Mesenchymal stem cell (in vitro differentiated cells and primary cell): ENCODE measurements at regions not wholly inside any gene's neighbourhood (a gene's known extent, or its start where the extent isn't known, plus 50 kb on each side); places are given as distances from the start of the nearest gene placed in this dataset.

Experiments
- DNase-seq: peaks from one replicate; pipeline ENCODE4 v3.0.0-alpha.2; 2013
- H2AFZ ChIP-seq: one replicate; pipeline ENCODE4 v1.6.1; 2013; ENCODE audit warnings: low read depth, mild to moderate bottlenecking, control low read depth, inconsistent platforms, low read length, moderate library complexity
- H2AK5ac ChIP-seq: 2 replicates; pipeline ENCODE4 v1.6.1; 2013; ENCODE audit warnings: low read length, moderate library complexity, mild to moderate bottlenecking, inconsistent platforms; ENCODE audit not compliant: severe bottlenecking
- H2BK120ac ChIP-seq: one replicate; pipeline ENCODE4 v1.6.1; 2013; ENCODE audit warnings: low read depth, mild to moderate bottlenecking, inconsistent platforms, low read length, moderate library complexity
- H2BK12ac ChIP-seq, 2 experiments: one replicate each; pipeline ENCODE4 v1.6.1; 2013; ENCODE audit warnings: inconsistent platforms in 2 of 2, low read length in 2 of 2, mild to moderate bottlenecking in 2 of 2, moderate library complexity in 2 of 2, control low read depth in 1 of 2
- H2BK15ac ChIP-seq: one replicate; pipeline ENCODE4 v1.6.1; 2013; ENCODE audit warnings: mild to moderate bottlenecking, low read depth, inconsistent platforms; ENCODE audit not compliant: poor library complexity, severe bottlenecking
- H2BK5ac ChIP-seq: 2 replicates; pipeline ENCODE4 v1.6.1; 2013; ENCODE audit warnings: low read depth, mild to moderate bottlenecking, low read length, control low read depth, inconsistent platforms; ENCODE audit not compliant: poor library complexity, severe bottlenecking
- H3K14ac ChIP-seq, 2 experiments: one replicate each; pipeline ENCODE4 v1.6.1; 2013; ENCODE audit warnings: inconsistent platforms in 2 of 2, low read length in 2 of 2, control low read depth in 1 of 2, mild to moderate bottlenecking in 1 of 2, moderate library complexity in 1 of 2
- H3K18ac ChIP-seq, 2 experiments: one replicate each; pipeline ENCODE4 v1.6.1; 2013; ENCODE audit warnings: inconsistent platforms in 2 of 2, low read length in 2 of 2, control low read depth in 1 of 2, low read depth in 1 of 2, mild to moderate bottlenecking in 1 of 2
- H3K23ac ChIP-seq, 2 experiments: one replicate each; pipeline ENCODE4 v1.6.1; 2013; ENCODE audit warnings: inconsistent platforms in 2 of 2, low read length in 2 of 2, mild to moderate bottlenecking in 2 of 2, moderate library complexity in 2 of 2, control low read depth in 1 of 2
- H3K27ac ChIP-seq: 2 replicates; pipeline ENCODE4 v1.5.1; 2013; ENCODE audit warnings: mild to moderate bottlenecking, moderate library complexity, low read length, control low read depth, inconsistent platforms; ENCODE audit not compliant: poor library complexity, severe bottlenecking
- H3K27me3 ChIP-seq, 2 experiments: 2 replicates each; pipeline versions ENCODE4 v1.6.1 to v1.7.0; 2013; ENCODE audit warnings: low read length in 2 of 2, mild to moderate bottlenecking in 2 of 2, moderate library complexity in 2 of 2, control low read depth in 1 of 2, inconsistent platforms in 1 of 2; ENCODE audit not compliant: control insufficient read depth in 1 of 2, insufficient read depth in 1 of 2
- H3K36me3 ChIP-seq, 2 experiments: 2 replicates each; pipeline versions ENCODE4 v1.6.1 to v1.7.0; 2013; ENCODE audit warnings: low read length in 2 of 2, control low read depth in 1 of 2, inconsistent platforms in 1 of 2, low read depth in 1 of 2, mild to moderate bottlenecking in 1 of 2; ENCODE audit not compliant: insufficient read depth in 2 of 2, control insufficient read depth in 1 of 2
- H3K4ac ChIP-seq, 2 experiments: one replicate each; pipeline ENCODE4 v1.6.1; 2013; ENCODE audit warnings: inconsistent platforms in 2 of 2, low read length in 2 of 2, mild to moderate bottlenecking in 2 of 2, moderate library complexity in 2 of 2, control low read depth in 1 of 2, low read depth in 1 of 2
- H3K4me1 ChIP-seq: 2 replicates; pipeline ENCODE4 v1.6.1; 2013; ENCODE audit warnings: low read depth, low read length, control low read depth; ENCODE audit not compliant: control insufficient read depth, insufficient read depth
- H3K4me2 ChIP-seq: 2 replicates; pipeline ENCODE4 v1.6.1; 2013; ENCODE audit warnings: low read length, mild to moderate bottlenecking, inconsistent platforms; ENCODE audit not compliant: poor library complexity, severe bottlenecking
- H3K4me3 ChIP-seq, 2 experiments: 2 replicates each; pipeline versions ENCODE4 v1.5.1 to v1.7.0; 2013; ENCODE audit warnings: low read length in 2 of 2, mild to moderate bottlenecking in 2 of 2, control low read depth in 1 of 2, low read depth in 1 of 2; ENCODE audit not compliant: insufficient read depth in 1 of 2
- H3K79me1 ChIP-seq: replicated peaks from 2 replicates; pipeline ENCODE4 v1.6.1; 2013; ENCODE audit warnings: mild to moderate bottlenecking, control low read depth, low read length, inconsistent platforms; ENCODE audit not compliant: poor library complexity, severe bottlenecking
- H3K9ac ChIP-seq: 2 replicates; pipeline ENCODE4 v1.7.0; 2013; ENCODE audit warnings: mild to moderate bottlenecking, low read length, moderate library complexity
- H3K9me3 ChIP-seq: 2 replicates; pipeline ENCODE4 v1.7.0; 2013; ENCODE audit warnings: mild to moderate bottlenecking, low read length; ENCODE audit not compliant: control insufficient read depth
- H4K8ac ChIP-seq: one replicate; pipeline ENCODE4 v1.6.1; 2013; ENCODE audit warnings: inconsistent platforms, mild to moderate bottlenecking, low read length, moderate library complexity
- H4K91ac ChIP-seq: one replicate; pipeline ENCODE4 v1.6.1; 2013; ENCODE audit warnings: mild to moderate bottlenecking, low read length, inconsistent platforms
- WGBS: methylation state at CpG from one replicate; pipeline ENCODE4 v1.1.7; 2013; ENCODE audit warnings: mixed read lengths; 5-methylcytosine and 5-hydroxymethylcytosine counted together

- Histone ChIP-seq H2BK120ac (no peak overlapping the region), H3K4ac (no peak overlapping the region), H2BK15ac (no peak overlapping the region), H3K27ac (no peak overlapping the region), H3K4me1 (no peaks in the 10 kb centered on the region), H3K36me3 (no peaks in the 10 kb centered on the region), H3K27me3 (peaks cover 0 to 8% of the 10 kb centered on the region in 2 experiments), H2AFZ (no peak overlapping the region), H3K23ac (no peak overlapping the region), H3K9ac (no peak overlapping the region), H2BK12ac (no peak overlapping the region), H2AK5ac (no peak overlapping the region), H3K79me1 (no peaks in the 10 kb centered on the region), H3K4me3 (no peak overlapping the region), H3K18ac (no peak overlapping the region), H4K91ac (no peak overlapping the region), H3K4me2 (no peak overlapping the region), H2BK5ac (no peak overlapping the region), H3K9me3 (peaks cover 10% of the 10 kb centered on the region), H4K8ac (no peak overlapping the region), H3K14ac (no peak overlapping the region)
- DNase-seq: no peak
- 86% methylated on average over 1 of the region's 1 CpG for WGBS
Observed at GRCh38 chr6:131433927-131434326, 139.1 kb upstream of the ARG1 start.

GRCh38 chr6:131436358-131436757, 136.7 kb upstream of the ARG1 start:
- Histone ChIP-seq H3K23ac (no peak overlapping the region), H3K4me1 (no peaks in the 10 kb centered on the region), H3K27ac (no peak overlapping the region), H3K9ac (no peak overlapping the region), H3K4me2 (no peak overlapping the region), H3K4ac (no peak overlapping the region), H3K18ac (no peak overlapping the region), H3K9me3 (peaks cover 10% of the 10 kb centered on the region), H3K27me3 (peaks cover 0 to 8% of the 10 kb centered on the region in 2 experiments), H3K14ac (no peak overlapping the region), H2AK5ac (no peak overlapping the region), H4K8ac (no peak overlapping the region), H2BK15ac (no peak overlapping the region), H4K91ac (no peak overlapping the region), H3K36me3 (no peaks in the 10 kb centered on the region), H2BK12ac (no peak overlapping the region), H3K79me1 (no peaks in the 10 kb centered on the region), H2AFZ (no peak overlapping the region), H2BK5ac (no peak overlapping the region), H2BK120ac (no peak overlapping the region), H3K4me3 (no peak overlapping the region)
- DNase-seq: no peak
- 67% methylated on average over 1 of the region's 1 CpG for WGBS

GRCh38 chr6:131443014-131443413, 130.0 kb upstream of the ARG1 start:
- no peak for DNase-seq
- no peaks in the 10 kb centered on the region for H3K27me3 ChIP-seq
- H4K8ac ChIP-seq: no peak overlapping the region
- no peak overlapping the region for H3K4ac ChIP-seq
- H3K23ac ChIP-seq: no peak overlapping the region
- no peak overlapping the region for H3K14ac ChIP-seq
- H3K9ac ChIP-seq: no peak overlapping the region
- 95% methylated on average over 3 of the region's 3 CpGs for WGBS
- no peaks in the 10 kb centered on the region for H3K36me3 ChIP-seq
- no peaks in the 10 kb centered on the region for H3K4me1 ChIP-seq
- no peak overlapping the region for H2BK12ac ChIP-seq
- peaks cover 3% of the 10 kb centered on the region for H3K9me3 ChIP-seq
- no peak overlapping the region for H2BK15ac ChIP-seq
- H2AK5ac ChIP-seq: no peak overlapping the region
- H2BK120ac ChIP-seq: no peak overlapping the region
- H2AFZ ChIP-seq: no peak overlapping the region
- H3K79me1 ChIP-seq: no peaks in the 10 kb centered on the region
- no peak overlapping the region for H3K27ac ChIP-seq
- no peak overlapping the region for H3K4me2 ChIP-seq
- no peak overlapping the region for H4K91ac ChIP-seq
- H2BK5ac ChIP-seq: no peak overlapping the region
- no peak overlapping the region for H3K18ac ChIP-seq
- no peak overlapping the region for H3K4me3 ChIP-seq

GRCh38 chr6:131443514-131443913, 129.5 kb upstream of the ARG1 start:
- Histone ChIP-seq H3K4me1 (no peaks in the 10 kb centered on the region), H3K18ac (no peak overlapping the region), H3K4me3 (no peak overlapping the region), H3K79me1 (no peaks in the 10 kb centered on the region), H4K8ac (no peak overlapping the region), H3K4me2 (no peak overlapping the region), H3K23ac (peak overlapping the region in 1 of 2 experiments; percentile 50), H3K4ac (no peak overlapping the region), H2BK15ac (no peak overlapping the region), H2BK120ac (no peak overlapping the region), H2BK12ac (no peak overlapping the region), H3K27me3 (no peaks in the 10 kb centered on the region), H3K27ac (no peak overlapping the region), H2AFZ (no peak overlapping the region), H3K36me3 (no peaks in the 10 kb centered on the region), H2AK5ac (no peak overlapping the region), H2BK5ac (no peak overlapping the region), H3K9me3 (no peaks in the 10 kb centered on the region), H4K91ac (no peak overlapping the region), H3K9ac (no peak overlapping the region), H3K14ac (no peak overlapping the region)
- 96% methylated on average over 3 of the region's 3 CpGs for WGBS
- no peak for DNase-seq
